ENCODE measurements at regions not wholly inside any gene's neighbourhood (a gene's known extent, or its start where the extent isn't known, plus 50 kb on each side); places are given as distances from the start of the nearest gene placed in this dataset.

DNA sequence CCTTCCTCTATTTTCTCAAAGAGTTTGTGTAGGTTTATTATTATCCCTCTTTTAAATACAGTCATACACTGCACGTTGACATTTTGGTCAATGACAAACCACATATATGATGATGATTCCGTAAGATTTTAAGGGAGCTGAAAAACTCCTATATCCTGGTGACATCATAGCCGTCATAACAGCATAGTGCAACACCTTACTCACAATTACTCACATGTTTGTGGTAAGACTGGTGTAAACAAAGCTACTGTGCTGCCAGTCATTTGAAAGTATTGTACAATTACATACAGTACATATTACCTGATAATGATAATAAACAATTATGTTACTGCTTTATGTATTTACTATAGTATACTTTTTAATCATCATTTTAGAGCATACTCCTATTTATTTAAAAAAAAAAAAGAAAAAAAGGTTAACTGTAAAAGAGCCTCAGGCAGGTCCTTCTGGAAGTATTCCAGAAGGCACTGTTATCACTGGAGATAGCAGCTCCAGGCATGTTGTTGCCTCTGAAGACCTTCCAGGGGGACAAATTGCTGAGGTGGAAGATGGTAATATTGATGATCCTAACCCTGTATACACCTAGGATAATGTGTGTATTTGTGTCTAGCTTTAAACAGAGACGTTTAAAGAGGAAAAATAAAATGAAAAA lies 123.3 kb upstream of the CDK1 start:
- H3K9me3 ChIP-seq (ENCODE audit: control insufficient read depth, low read length): peaks cover 3% of the 10 kb centered on the region
- no peaks in the 10 kb centered on the region for H3K27me3 ChIP-seq (ENCODE audit: control insufficient read depth, insufficient read depth, low read length)
- no peak overlapping the region for H3K27ac ChIP-seq
- no peaks in the 10 kb centered on the region for H3K36me3 ChIP-seq (ENCODE audit: control insufficient read depth, insufficient read depth, low read length)
- H3K4me3 ChIP-seq (ENCODE audit: low read depth, low read length): no peak overlapping the region
- H3K4me1 ChIP-seq: peaks cover 2% of the 10 kb centered on the region
- H3K4me2 ChIP-seq (ENCODE audit: low read length): no peak overlapping the region
- H3K9ac ChIP-seq: no peak overlapping the region
- no peaks in the 10 kb centered on the region for H3K79me2 ChIP-seq
- no peak for TF ChIP-seq CTCF (IDR thresholded peaks at IDR 0.05)
- H2AFZ ChIP-seq: no peak overlapping the region

DNA sequence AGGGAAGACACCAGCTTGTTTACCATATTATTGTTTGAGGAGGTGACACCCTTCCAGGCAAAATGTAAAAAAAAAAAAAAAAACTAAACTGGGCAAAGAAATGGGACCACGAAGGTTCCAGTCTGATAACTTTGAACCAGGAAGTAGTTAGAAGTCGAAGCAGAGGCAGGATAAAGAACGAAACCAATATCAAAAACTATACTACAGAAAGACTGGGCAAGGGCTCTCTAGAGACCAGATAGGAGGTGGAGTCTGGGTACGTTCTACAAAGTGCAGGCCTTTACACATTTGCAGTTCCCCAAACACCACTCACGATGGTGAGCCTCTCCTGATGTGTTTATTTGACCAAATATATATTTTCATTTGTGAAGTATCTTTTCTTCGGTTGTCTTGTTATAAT lies 125.7 kb upstream of the CDK1 start:
- H3K4me3 ChIP-seq (ENCODE audit: low read depth, low read length): no peak overlapping the region
- H3K9ac ChIP-seq: no peak overlapping the region
- no peaks in the 10 kb centered on the region for H3K27me3 ChIP-seq (ENCODE audit: control insufficient read depth, insufficient read depth, low read length)
- no peak for TF ChIP-seq CTCF (IDR thresholded peaks at IDR 0.05)
- H3K79me2 ChIP-seq: no peaks in the 10 kb centered on the region
- no peaks in the 10 kb centered on the region for H3K36me3 ChIP-seq (ENCODE audit: control insufficient read depth, insufficient read depth, low read length)
- peaks cover 4% of the 10 kb centered on the region for H3K4me1 ChIP-seq
- H3K4me2 ChIP-seq (ENCODE audit: low read length): no peak overlapping the region
- no peak overlapping the region for H3K27ac ChIP-seq
- H2AFZ ChIP-seq: no peak overlapping the region
- H3K9me3 ChIP-seq (ENCODE audit: control insufficient read depth, low read length): no peaks in the 10 kb centered on the region

DNA sequence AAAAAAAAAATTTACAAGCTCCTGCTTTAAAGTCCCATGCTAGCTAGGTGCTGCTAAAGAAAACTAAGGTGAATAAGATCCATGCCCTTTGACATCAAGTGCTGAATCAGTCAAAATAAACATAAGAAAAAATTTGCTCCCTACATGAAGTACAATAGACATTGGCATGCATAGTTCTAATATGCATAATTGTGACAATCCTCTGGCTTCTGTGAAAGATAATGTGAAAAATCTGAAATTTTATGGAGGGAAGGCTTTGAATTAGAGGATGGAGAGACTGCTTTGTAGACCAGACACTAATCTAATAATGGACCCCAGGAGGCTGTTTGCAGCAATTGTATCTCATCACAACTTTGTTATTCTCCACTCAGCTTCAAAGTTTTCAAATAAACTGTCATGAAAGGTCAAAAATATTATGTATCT lies 127.9 kb upstream of the CDK1 start:
- no peak for TF ChIP-seq CTCF (IDR thresholded peaks at IDR 0.05)

GRCh38 chr10:60649485-60650377 lies 128.5 kb upstream of the CDK1 start:
- no peak overlapping the region for H3K4me3 ChIP-seq (ENCODE audit: low read depth, low read length)
- TF ChIP-seq CTCF (IDR thresholded peaks at IDR 0.05): no peak
- peaks cover 4% of the 10 kb centered on the region for H3K4me1 ChIP-seq
- no peaks in the 10 kb centered on the region for H3K9me3 ChIP-seq (ENCODE audit: control insufficient read depth, low read length)
- H3K79me2 ChIP-seq: no peaks in the 10 kb centered on the region
- no peaks in the 10 kb centered on the region for H3K36me3 ChIP-seq (ENCODE audit: control insufficient read depth, insufficient read depth, low read length)
- peak overlapping the region; percentile 12 for H3K27ac ChIP-seq
- H3K9ac ChIP-seq: no peak overlapping the region
- H3K4me2 ChIP-seq (ENCODE audit: low read length): no peak overlapping the region
- H3K27me3 ChIP-seq (ENCODE audit: control insufficient read depth, insufficient read depth, low read length): no peaks in the 10 kb centered on the region
- H2AFZ ChIP-seq: no peak overlapping the region

More for the DNA sequence above, 127.9 kb upstream of the CDK1 start:
- Histone ChIP-seq H3K4me3 (ENCODE audit: low read depth, low read length) (no peak overlapping the region), H3K27ac (no peak overlapping the region), H3K9me3 (ENCODE audit: control insufficient read depth, low read length) (no peaks in the 10 kb centered on the region), H3K4me1 (peaks cover 4% of the 10 kb centered on the region), H3K36me3 (ENCODE audit: control insufficient read depth, insufficient read depth, low read length) (no peaks in the 10 kb centered on the region), H3K4me2 (ENCODE audit: low read length) (no peak overlapping the region), H2AFZ (no peak overlapping the region), H3K27me3 (ENCODE audit: control insufficient read depth, insufficient read depth, low read length) (no peaks in the 10 kb centered on the region), H3K9ac (no peak overlapping the region), H3K79me2 (no peaks in the 10 kb centered on the region)
